ENCODE measurements at regions not wholly inside any gene's neighbourhood (a gene's known extent, or its start where the extent isn't known, plus 50 kb on each side); places are given as distances from the start of the nearest gene placed in this dataset.

DNA sequence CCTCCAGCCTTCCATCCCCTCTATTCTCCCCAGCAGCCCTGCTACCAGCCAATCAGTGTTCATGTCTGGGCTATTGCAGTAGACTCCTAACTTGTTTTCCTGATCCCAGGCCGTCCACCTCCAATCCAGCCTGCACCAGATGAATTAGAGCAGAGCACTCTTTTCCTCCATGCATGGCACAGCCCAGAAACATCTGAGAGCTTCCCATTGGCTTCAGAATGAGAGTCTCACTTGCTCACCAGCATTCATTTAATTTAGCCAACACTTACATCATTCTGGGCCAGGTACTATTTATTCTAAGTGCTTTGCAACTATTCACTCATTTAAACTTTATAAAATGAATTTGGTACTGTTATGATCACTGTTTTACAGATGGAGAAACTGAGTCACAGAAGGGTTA lies 51.4 kb upstream of the DUSP5 start:
- Histone ChIP-seq H3K4me3 (no peak overlapping the region), H3K79me2 (ENCODE audit: control insufficient read depth, insufficient read depth, low read length) (no peaks in the 10 kb centered on the region), H3K4me2 (ENCODE audit: control insufficient read depth, insufficient read depth) (no peak overlapping the region), H3K9me3 (replicated peaks; ENCODE audit: control insufficient read depth, insufficient read depth, low read length) (no peaks in the 10 kb centered on the region; the same call in 2 of the 3 replicates), H3K36me3 (ENCODE audit: control insufficient read depth in 2 of 2, insufficient read depth in 2 of 2, low read length in 1 of 2) (no peaks in the 10 kb centered on the region), H2AFZ (ENCODE audit: control insufficient read depth, low read depth, low read length) (no peak overlapping the region), H3K27me3 (replicated peaks in 1 of 2; ENCODE audit: control insufficient read depth in 2 of 2, insufficient read depth in 2 of 2, low read length in 1 of 2) (no peaks in the 10 kb centered on the region; a peak in 1 of 4 replicates), H3K9ac (ENCODE audit: control insufficient read depth, insufficient read depth, low read length) (no peak overlapping the region), H3K4me1 (ENCODE audit: control insufficient read depth, insufficient read depth, low read length) (peaks cover 9% of the 10 kb centered on the region), H3K27ac (ENCODE audit: control insufficient read depth, insufficient read depth) (no peak overlapping the region), H4K20me1 (ENCODE audit: control insufficient read depth, insufficient read depth) (no peaks in the 10 kb centered on the region)
- FAIRE-seq (no peak), ATAC-seq (no peak), DNase-seq (ENCODE audit: low read depth, low spot score) (no peak)
- TF ChIP-seq RCOR1 (conservative IDR thresholded peaks at IDR 0.05; ENCODE audit: low read depth, low read length) (no peak), RELA (IDR thresholded peaks at IDR 0.05; ENCODE audit: borderline replicate concordance, partially characterized antibody) (no peak), SRF (IDR thresholded peaks at IDR 0.05; ENCODE audit: low read depth in 2 of 2, low read length in 2 of 2) (no peak), ZZZ3 (IDR thresholded peaks at IDR 0.05; ENCODE audit: control insufficient read depth, insufficient read length, low read depth) (no peak), IKZF2 (IDR thresholded peaks at IDR 0.05) (no peak), HDAC6 (IDR thresholded peaks at IDR 0.05; ENCODE audit: unreplicated experiment) (no peak), FOS (IDR thresholded peaks at IDR 0.05; ENCODE audit: borderline replicate concordance, extremely low read depth, insufficient read length) (no peak), BHLHE40 (IDR thresholded peaks at IDR 0.05; ENCODE audit: borderline replicate concordance in 1 of 2, low read depth in 2 of 2, low read length in 1 of 2) (no peak)
- TF ChIP-seq, protein P1, sequence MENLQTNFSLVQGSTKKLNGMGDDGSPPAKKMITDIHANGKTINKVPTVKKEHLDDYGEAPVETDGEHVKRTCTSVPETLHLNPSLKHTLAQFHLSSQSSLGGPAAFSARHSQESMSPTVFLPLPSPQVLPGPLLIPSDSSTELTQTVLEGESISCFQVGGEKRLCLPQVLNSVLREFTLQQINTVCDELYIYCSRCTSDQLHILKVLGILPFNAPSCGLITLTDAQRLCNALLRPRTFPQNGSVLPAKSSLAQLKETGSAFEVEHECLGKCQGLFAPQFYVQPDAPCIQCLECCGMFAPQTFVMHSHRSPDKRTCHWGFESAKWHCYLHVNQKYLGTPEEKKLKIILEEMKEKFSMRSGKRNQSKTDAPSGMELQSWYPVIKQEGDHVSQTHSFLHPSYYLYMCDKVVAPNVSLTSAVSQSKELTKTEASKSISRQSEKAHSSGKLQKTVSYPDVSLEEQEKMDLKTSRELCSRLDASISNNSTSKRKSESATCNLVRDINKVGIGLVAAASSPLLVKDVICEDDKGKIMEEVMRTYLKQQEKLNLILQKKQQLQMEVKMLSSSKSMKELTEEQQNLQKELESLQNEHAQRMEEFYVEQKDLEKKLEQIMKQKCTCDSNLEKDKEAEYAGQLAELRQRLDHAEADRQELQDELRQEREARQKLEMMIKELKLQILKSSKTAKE (IDR thresholded peaks at IDR 0.05; ENCODE audit: low read depth, poor library complexity, severe bottlenecking) = no peak
- CTCF ChIA-PET = no interaction called here
- RAD21 ChIA-PET (ENCODE audit: unreplicated experiment) = interaction anchor here (1.4 kb wide), 1 partner anchor 140 kb away, joined by 3 read pairs; no protein-coding TSS in a partner anchor
- WGBS (ENCODE audit: insufficient coverage, insufficient replicate concordance, low lambda C conversion rate, missing lambda C conversion rate) = 43% methylated on average over 1 of the region's 1 CpG
- BruUV-seq (replicated peaks) = no TSS peak
- SMC1A ChIA-PET (ENCODE audit: uncharacterized antibody, unreplicated experiment) = interaction anchor here (1.3 to 3.3 kb wide), 3 partner anchors 16 to 30 kb away, joined by 3 to 14 read pairs (median 4); no protein-coding TSS in a partner anchor
- POLR2A ChIA-PET = interaction anchor here (0.6 kb wide), 1 partner anchor 40 kb away, joined by 3 read pairs; no protein-coding TSS in a partner anchor
- intact Hi-C loops (cut with micrococcal nuclease; ENCODE audit: unreplicated experiment) = no loop called here
- in situ Hi-C loops (cut with MboI) = no loop called here
